Immature natural killer cell (primary cell): ENCODE measurements at regions not wholly inside any gene's neighbourhood (a gene's known extent, or its start where the extent isn't known, plus 50 kb on each side); places are given as distances from the start of the nearest gene placed in this dataset.
"Not testable (repeated sequence)": the region's sequence is repeated elsewhere in the genome, so short reads cannot be mapped to it uniquely, and the experiment has no call there.

Experiments
- DNase-seq, 3 donors: peaks; one replicate each; pipeline ENCODE4 v3.0.0; 2022; ENCODE audit warnings: mixed read lengths in 1 of 3
- H3K27ac Mint-ChIP-seq, 6 donors: one replicate each; pipeline ENCODE4 v1.8.0; 2020; ENCODE audit warnings: mixed read lengths in 6 of 6, mild to moderate bottlenecking in 5 of 6, inconsistent platforms in 4 of 6, moderate library complexity in 3 of 6
- H3K27me3 Mint-ChIP-seq, 3 donors: one replicate each; pipeline ENCODE4 v1.8.0; 2020 to 2021; ENCODE audit warnings: low read depth in 3 of 3, mild to moderate bottlenecking in 3 of 3, mixed read lengths in 3 of 3, moderate library complexity in 3 of 3, inconsistent platforms in 1 of 3
- H3K36me3 Mint-ChIP-seq, 3 donors: one replicate each; pipeline ENCODE4 v1.8.0; 2020; ENCODE audit warnings: mixed read lengths in 3 of 3, inconsistent platforms in 2 of 3, mild to moderate bottlenecking in 2 of 3
- H3K4me1 Mint-ChIP-seq, 2 donors: one replicate each; pipeline ENCODE4 v1.8.0; 2020; ENCODE audit warnings: inconsistent platforms in 2 of 2, mild to moderate bottlenecking in 2 of 2, mixed read lengths in 2 of 2, moderate library complexity in 1 of 2
- H3K4me3 Mint-ChIP-seq, 5 donors: one replicate each; pipeline ENCODE4 v1.8.0; 2020; ENCODE audit warnings: mild to moderate bottlenecking in 5 of 5, mixed read lengths in 5 of 5, inconsistent platforms in 3 of 5, moderate library complexity in 3 of 5
- H3K9me3 Mint-ChIP-seq, 6 donors: one replicate each; pipeline ENCODE4 v1.8.0; 2020; ENCODE audit warnings: mild to moderate bottlenecking in 6 of 6, mixed read lengths in 6 of 6, inconsistent platforms in 4 of 6, moderate library complexity in 3 of 6

- Mint-ChIP-seq H3K27me3 (peaks cover 0 to 3% (median 2%) of the 10 kb centered on the region in 3 donors), H3K27ac (no peak overlapping the region), H3K36me3 (no peaks in the 10 kb centered on the region), H3K4me1 (no peaks in the 10 kb centered on the region), H3K9me3 (peaks cover 0 to 29% (median 7%) of the 10 kb centered on the region in 6 donors), H3K4me3 (no peak overlapping the region)
- DNase-seq, result no peak
Observed at GRCh38 chr10:83538047-83538446, 601.3 kb upstream of the GHITM start.

- no peak overlapping the region for H3K27ac Mint-ChIP-seq
- no peaks in the 10 kb centered on the region for H3K36me3 Mint-ChIP-seq
- H3K27me3 Mint-ChIP-seq, result peaks cover 0 to 3% (median 2%) of the 10 kb centered on the region in 3 donors
- H3K9me3 Mint-ChIP-seq, result peaks cover 0 to 39% (median 8%) of the 10 kb centered on the region in 6 donors
- no peaks in the 10 kb centered on the region for H3K4me1 Mint-ChIP-seq
- no peak for DNase-seq
- no peak overlapping the region for H3K4me3 Mint-ChIP-seq
Observed at GRCh38 chr10:83539528-83540308, 599.6 kb upstream of the GHITM start.

GRCh38 chr10:83541046-83541445 lies 598.3 kb upstream of the GHITM start:
- DNase-seq, result no peak
- Mint-ChIP-seq H3K27ac (no peak overlapping the region), H3K27me3 (peaks cover 0 to 3% (median 2%) of the 10 kb centered on the region in 3 donors)

GRCh38 chr10:83542774-83543411 lies 596.4 kb upstream of the GHITM start:
- peaks cover 0 to 23% (median 8%) of the 10 kb centered on the region in 6 donors for H3K9me3 Mint-ChIP-seq
- no peaks in the 10 kb centered on the region for H3K36me3 Mint-ChIP-seq
- H3K27me3 Mint-ChIP-seq, result peaks cover 0 to 3% (median 0%) of the 10 kb centered on the region in 3 donors
- DNase-seq, result no peak
- no peak overlapping the region for H3K27ac Mint-ChIP-seq
- no peak overlapping the region for H3K4me3 Mint-ChIP-seq
- no peaks in the 10 kb centered on the region for H3K4me1 Mint-ChIP-seq

More at GRCh38 chr10:83541046-83541445, 598.3 kb upstream of the GHITM start:
- H3K4me3 Mint-ChIP-seq, result no peak overlapping the region
- H3K36me3 Mint-ChIP-seq, result no peaks in the 10 kb centered on the region
- no peaks in the 10 kb centered on the region for H3K4me1 Mint-ChIP-seq
- H3K9me3 Mint-ChIP-seq, result peaks cover 0 to 35% (median 6%) of the 10 kb centered on the region in 6 donors

- H3K9me3 Mint-ChIP-seq, result peaks cover 0 to 27% (median 10%) of the 10 kb centered on the region in 6 donors
- H3K36me3 Mint-ChIP-seq, result no peaks in the 10 kb centered on the region
- no peaks in the 10 kb centered on the region for H3K4me1 Mint-ChIP-seq
- no peak overlapping the region for H3K4me3 Mint-ChIP-seq
- H3K27ac Mint-ChIP-seq, result no peak overlapping the region
- H3K27me3 Mint-ChIP-seq, result peaks cover 0 to 3% (median 0%) of the 10 kb centered on the region in 3 donors
- no peak for DNase-seq
Observed at GRCh38 chr10:83543691-83544462, 595.4 kb upstream of the GHITM start.

GRCh38 chr10:83545901-83546391 lies 593.4 kb upstream of the GHITM start:
- no peaks in the 10 kb centered on the region for H3K4me1 Mint-ChIP-seq
- no peak overlapping the region for H3K4me3 Mint-ChIP-seq

GRCh38 chr10:83551190-83551589 lies 588.1 kb upstream of the GHITM start:
- H3K4me3 Mint-ChIP-seq, H3K27me3 Mint-ChIP-seq, H3K4me1 Mint-ChIP-seq, DNase-seq, H3K27ac Mint-ChIP-seq, H3K36me3 Mint-ChIP-seq: not testable (repeated sequence)
- peaks cover 5 to 35% (median 15%) of the 10 kb centered on the region in 6 donors for H3K9me3 Mint-ChIP-seq

More at GRCh38 chr10:83545901-83546391, 593.4 kb upstream of the GHITM start:
- H3K36me3 Mint-ChIP-seq, result no peaks in the 10 kb centered on the region
- H3K9me3 Mint-ChIP-seq, result peaks cover 0 to 20% (median 3%) of the 10 kb centered on the region in 6 donors
- H3K27me3 Mint-ChIP-seq, result peaks cover 0 to 3% (median 0%) of the 10 kb centered on the region in 3 donors
- DNase-seq, result no peak
- H3K27ac Mint-ChIP-seq, result no peak overlapping the region

GRCh38 chr10:83553366-83553765 lies 585.9 kb upstream of the GHITM start:
- DNase-seq, result no peak
- peaks cover 0 to 3% (median 0%) of the 10 kb centered on the region in 3 donors for H3K27me3 Mint-ChIP-seq
- H3K4me3 Mint-ChIP-seq, result no peak overlapping the region
- no peaks in the 10 kb centered on the region for H3K4me1 Mint-ChIP-seq
- peaks cover 0 to 3% (median 0%) of the 10 kb centered on the region in 3 donors for H3K36me3 Mint-ChIP-seq
- H3K27ac Mint-ChIP-seq, result no peak overlapping the region
- H3K9me3 Mint-ChIP-seq, result peaks cover 6 to 38% (median 14%) of the 10 kb centered on the region in 6 donors

- DNase-seq, result no peak
- H3K4me3 Mint-ChIP-seq, result no peak overlapping the region
- peaks cover 6 to 48% (median 16%) of the 10 kb centered on the region in 6 donors for H3K9me3 Mint-ChIP-seq
- no peak overlapping the region for H3K27ac Mint-ChIP-seq
- H3K4me1 Mint-ChIP-seq, result no peaks in the 10 kb centered on the region
- H3K27me3 Mint-ChIP-seq, result peaks cover 0 to 3% (median 0%) of the 10 kb centered on the region in 3 donors
- H3K36me3 Mint-ChIP-seq, result peaks cover 0 to 3% (median 0%) of the 10 kb centered on the region in 3 donors
Observed at GRCh38 chr10:83555264-83555663, 584.0 kb upstream of the GHITM start.

- Mint-ChIP-seq H3K4me1 (no peaks in the 10 kb centered on the region), H3K4me3 (no peak overlapping the region), H3K36me3 (peaks cover 0 to 4% (median 0%) of the 10 kb centered on the region in 3 donors), H3K27me3 (no peaks in the 10 kb centered on the region), H3K9me3 (peaks cover 14 to 49% (median 17%) of the 10 kb centered on the region in 6 donors), H3K27ac (no peak overlapping the region)
- no peak for DNase-seq
Observed at GRCh38 chr10:83562381-83562780, 576.9 kb upstream of the GHITM start.

GRCh38 chr10:83564889-83565588 lies 574.3 kb upstream of the GHITM start:
- H3K27me3 Mint-ChIP-seq, result no peaks in the 10 kb centered on the region

GRCh38 chr10:83572036-83572435 lies 567.3 kb upstream of the GHITM start:
- no peaks in the 10 kb centered on the region for H3K36me3 Mint-ChIP-seq
- no peaks in the 10 kb centered on the region for H3K4me1 Mint-ChIP-seq

More at GRCh38 chr10:83564889-83565588, 574.3 kb upstream of the GHITM start:
- Mint-ChIP-seq H3K36me3 (peaks cover 0 to 4% (median 0%) of the 10 kb centered on the region in 3 donors), H3K4me1 (no peaks in the 10 kb centered on the region), H3K9me3 (peaks cover 13 to 42% (median 16%) of the 10 kb centered on the region in 6 donors), H3K27ac (no peak overlapping the region), H3K4me3 (no peak overlapping the region)
- no peak for DNase-seq

GRCh38 chr10:83574770-83575169 lies 564.5 kb upstream of the GHITM start:
- no peaks in the 10 kb centered on the region for H3K4me1 Mint-ChIP-seq
- no peak for DNase-seq
- H3K9me3 Mint-ChIP-seq, result peaks cover 6 to 35% (median 9%) of the 10 kb centered on the region in 6 donors
- H3K36me3 Mint-ChIP-seq, result no peaks in the 10 kb centered on the region
- H3K4me3 Mint-ChIP-seq, result no peak overlapping the region
- peaks cover 0 to 3% (median 1%) of the 10 kb centered on the region in 3 donors for H3K27me3 Mint-ChIP-seq
- no peak overlapping the region for H3K27ac Mint-ChIP-seq

More at GRCh38 chr10:83572036-83572435, 567.3 kb upstream of the GHITM start:
- H3K4me3 Mint-ChIP-seq, result no peak overlapping the region
- H3K27ac Mint-ChIP-seq, result no peak overlapping the region
- peaks cover 0 to 18% (median 10%) of the 10 kb centered on the region in 6 donors for H3K9me3 Mint-ChIP-seq
- peaks cover 0 to 1% (median 1%) of the 10 kb centered on the region in 3 donors for H3K27me3 Mint-ChIP-seq
- DNase-seq, result no peak
